Upper lobe of left lung (tissue), 6 donors: ENCODE measurements at regions not wholly inside any gene's neighbourhood (a gene's known extent, or its start where the extent isn't known, plus 50 kb on each side); places are given as distances from the start of the nearest gene placed in this dataset.
A peak's percentile ranks its signal among the peaks of the same experiment; 100 is the strongest.

Experiments
- ATAC-seq, 2 donors: fragments of 200-7000 bp; cut with Tn5 transposase; one replicate each; pipeline ENCODE4 v1.9.1; 2022; ENCODE audit warnings: mild to moderate bottlenecking in 2 of 2, moderate library complexity in 2 of 2; ENCODE audit not compliant: low FRiP score in 2 of 2
- DNase-seq, 2 donors: peaks; one replicate each; pipeline ENCODE4 v3.0.0-alpha.2; 2019 to 2020
- H3K27ac ChIP-seq, 4 donors: fragments of 200-600 bp; sonication (generic); one replicate each; pipeline ENCODE4 v1.5.1; 2016 to 2019
- H3K27me3 ChIP-seq, 4 donors: fragments of 200-600 bp; sonication (generic); one replicate each; pipeline ENCODE4 v1.5.1; 2017 to 2019
- H3K36me3 ChIP-seq, 4 donors: fragments of 200-600 bp; sonication (generic); one replicate each; pipeline ENCODE4 v1.5.1; 2016 to 2019
- H3K4me1 ChIP-seq, 4 donors: fragments of 200-600 bp; sonication (generic); one replicate each; pipeline ENCODE4 v1.5.1; 2018 to 2019
- H3K4me3 ChIP-seq, 4 donors: fragments of 200-600 bp; sonication (generic); one replicate each; pipeline ENCODE4 v1.5.1; 2017 to 2019; ENCODE audit warnings: mild to moderate bottlenecking in 2 of 4, moderate library complexity in 1 of 4
- H3K9me3 ChIP-seq, 4 donors: fragments of 200-600 bp; sonication (generic); one replicate each; pipeline ENCODE4 v1.5.1; 2018 to 2019
- EP300 ChIP-seq, 4 donors: sonication (generic); formaldehyde crosslinking; IDR thresholded peaks; one replicate each; pipeline ENCODE4 v1.5.1; 2017; ENCODE audit warnings: antibody characterized with exemption in 4 of 4, control low read depth in 2 of 4
- POLR2A ChIP-seq, 4 donors: fragments of 450-650 bp; IDR thresholded peaks; one replicate each; pipeline ENCODE4 v1.5.1; 2016 to 2017; ENCODE audit warnings: antibody characterized with exemption in 4 of 4, mild to moderate bottlenecking in 2 of 4
- POLR2AphosphoS5 ChIP-seq, 2 donors: sonication (generic); formaldehyde crosslinking; IDR thresholded peaks; one replicate each; pipeline ENCODE4 v1.5.1; 2017; ENCODE audit warnings: antibody characterized with exemption in 2 of 2
- WGBS, 2 donors: methylation state at CpG; one replicate each; pipeline ENCODE4 v1.1.5; 2017 to 2018; 5-methylcytosine and 5-hydroxymethylcytosine counted together
- TF ChIP-seq, protein P1 (sequence below), 6 experiments: fragments of 450-650 bp in 4 of 6; fragments of 200-600 bp in 2 of 6; sonication (generic) in 2 of 6; IDR thresholded peaks; one replicate each; pipeline ENCODE4 v1.5.1; 2016 to 2019; ENCODE audit warnings: antibody characterized with exemption in 6 of 6
- donor health status: DM: no; HTN: no; CAD: no; lungs with moderate emphysema.
- donor health status: DM: no; HTN: yes; CAD: no; lungs with severe emphysema.

DNA sequence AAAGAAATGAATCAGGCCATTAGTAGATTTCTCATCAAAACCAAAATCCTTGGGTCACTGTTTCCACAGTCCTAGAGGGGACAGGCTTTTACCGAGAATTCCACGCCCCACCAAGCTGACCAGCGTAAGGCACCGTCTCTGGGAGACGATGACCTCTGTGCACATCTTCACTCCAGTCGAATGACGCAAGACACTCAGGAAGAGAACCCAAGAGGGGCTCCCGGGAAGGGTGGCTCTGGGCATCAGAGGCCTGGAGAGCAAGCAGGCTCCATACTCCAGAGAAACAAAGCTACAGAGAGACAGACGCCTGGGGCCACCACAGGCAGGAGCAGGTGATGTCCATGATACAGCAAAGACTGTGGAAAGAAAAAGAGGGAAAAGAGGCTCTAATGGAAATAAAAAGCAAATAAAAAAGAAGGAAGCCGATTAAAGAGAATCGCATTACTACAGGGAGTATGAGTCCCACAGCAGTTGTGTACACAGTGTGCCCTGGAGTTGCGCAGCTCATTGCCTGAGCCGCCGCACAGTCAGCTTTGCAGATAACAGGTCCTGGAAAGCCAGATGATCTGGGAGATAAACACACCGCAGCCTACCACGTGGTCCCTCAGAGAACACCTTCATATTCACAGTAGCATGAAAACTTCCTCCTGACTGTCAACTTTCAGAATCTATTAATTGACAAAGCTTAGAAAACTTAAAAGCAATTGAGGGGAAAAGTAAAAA is 572.7 kb upstream of the SALL3 start:
- no peak for TF ChIP-seq POLR2AphosphoS5 (IDR thresholded peaks at IDR 0.05)
- TF ChIP-seq POLR2A (IDR thresholded peaks at IDR 0.05) = no peak
- TF ChIP-seq, protein P1, sequence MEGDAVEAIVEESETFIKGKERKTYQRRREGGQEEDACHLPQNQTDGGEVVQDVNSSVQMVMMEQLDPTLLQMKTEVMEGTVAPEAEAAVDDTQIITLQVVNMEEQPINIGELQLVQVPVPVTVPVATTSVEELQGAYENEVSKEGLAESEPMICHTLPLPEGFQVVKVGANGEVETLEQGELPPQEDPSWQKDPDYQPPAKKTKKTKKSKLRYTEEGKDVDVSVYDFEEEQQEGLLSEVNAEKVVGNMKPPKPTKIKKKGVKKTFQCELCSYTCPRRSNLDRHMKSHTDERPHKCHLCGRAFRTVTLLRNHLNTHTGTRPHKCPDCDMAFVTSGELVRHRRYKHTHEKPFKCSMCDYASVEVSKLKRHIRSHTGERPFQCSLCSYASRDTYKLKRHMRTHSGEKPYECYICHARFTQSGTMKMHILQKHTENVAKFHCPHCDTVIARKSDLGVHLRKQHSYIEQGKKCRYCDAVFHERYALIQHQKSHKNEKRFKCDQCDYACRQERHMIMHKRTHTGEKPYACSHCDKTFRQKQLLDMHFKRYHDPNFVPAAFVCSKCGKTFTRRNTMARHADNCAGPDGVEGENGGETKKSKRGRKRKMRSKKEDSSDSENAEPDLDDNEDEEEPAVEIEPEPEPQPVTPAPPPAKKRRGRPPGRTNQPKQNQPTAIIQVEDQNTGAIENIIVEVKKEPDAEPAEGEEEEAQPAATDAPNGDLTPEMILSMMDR (IDR thresholded peaks at IDR 0.05) = no peak
- TF ChIP-seq EP300 (IDR thresholded peaks at IDR 0.05) = no peak
- H3K27me3 ChIP-seq = no peaks in the 10 kb centered on the region
- WGBS, 2 donors = 58 to 59% methylated on average over 16 of the region's 16 CpGs
- DNase-seq (peak in 1 of 2 donors; percentile 40), ATAC-seq (no peak)
- H3K4me1 ChIP-seq = peaks cover 0 to 11% (median 3%) of the 10 kb centered on the region in 4 donors
- H3K27ac ChIP-seq = no peak overlapping the region
- no peaks in the 10 kb centered on the region for H3K9me3 ChIP-seq
- H3K4me3 ChIP-seq = no peak overlapping the region
- no peaks in the 10 kb centered on the region for H3K36me3 ChIP-seq

- TF ChIP-seq EP300 (IDR thresholded peaks at IDR 0.05) (no peak), POLR2AphosphoS5 (IDR thresholded peaks at IDR 0.05) (no peak), POLR2A (IDR thresholded peaks at IDR 0.05) (no peak)
- TF ChIP-seq, protein P1 (IDR thresholded peaks at IDR 0.05) = no peak
- no peak for ATAC-seq
- WGBS, 2 donors = 10 to 25% methylated on average over 4 of the region's 4 CpGs
- Histone ChIP-seq H3K4me3 (no peak overlapping the region), H3K36me3 (no peaks in the 10 kb centered on the region), H3K4me1 (peaks cover 0 to 11% (median 3%) of the 10 kb centered on the region in 4 donors), H3K27ac (no peak overlapping the region), H3K9me3 (no peaks in the 10 kb centered on the region), H3K27me3 (no peaks in the 10 kb centered on the region)
- peak in 1 of 2 donors; percentile 46 for DNase-seq
These were observed 572.2 kb upstream of the SALL3 start for GRCh38 chr18:78407466-78407844.

DNA sequence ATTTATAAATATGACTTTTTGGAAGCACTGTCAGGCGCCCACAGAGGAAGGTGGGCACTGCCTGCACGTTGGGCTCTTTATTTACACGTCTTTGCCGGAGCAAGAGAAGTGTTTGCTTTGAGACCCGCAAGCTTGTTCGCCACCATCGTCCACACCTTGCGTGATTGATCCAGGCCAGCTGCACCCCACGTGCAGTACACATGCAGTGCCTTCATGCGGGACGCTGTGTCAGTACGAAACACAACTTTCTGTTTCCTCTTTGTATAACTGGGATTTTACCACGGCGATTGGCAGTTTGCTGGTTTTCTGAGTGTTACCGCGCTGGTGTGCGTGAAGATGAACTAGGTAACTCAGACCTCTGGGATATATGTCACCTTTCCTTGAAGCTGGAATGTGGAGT is 571.0 kb upstream of the SALL3 start:
- Histone ChIP-seq H3K9me3 (no peaks in the 10 kb centered on the region), H3K4me1 (peaks cover 0 to 11% (median 3%) of the 10 kb centered on the region in 4 donors), H3K36me3 (no peaks in the 10 kb centered on the region), H3K4me3 (no peak overlapping the region), H3K27me3 (no peaks in the 10 kb centered on the region), H3K27ac (no peak overlapping the region)
- TF ChIP-seq POLR2AphosphoS5 (IDR thresholded peaks at IDR 0.05) (no peak), POLR2A (IDR thresholded peaks at IDR 0.05) (no peak), EP300 (IDR thresholded peaks at IDR 0.05) (no peak)
- TF ChIP-seq, protein P1 (IDR thresholded peaks at IDR 0.05) = no peak
- 72 to 79% methylated on average over 17 of the region's 17 CpGs for WGBS, 2 donors
- no peak for ATAC-seq
- no peak for DNase-seq

DNA sequence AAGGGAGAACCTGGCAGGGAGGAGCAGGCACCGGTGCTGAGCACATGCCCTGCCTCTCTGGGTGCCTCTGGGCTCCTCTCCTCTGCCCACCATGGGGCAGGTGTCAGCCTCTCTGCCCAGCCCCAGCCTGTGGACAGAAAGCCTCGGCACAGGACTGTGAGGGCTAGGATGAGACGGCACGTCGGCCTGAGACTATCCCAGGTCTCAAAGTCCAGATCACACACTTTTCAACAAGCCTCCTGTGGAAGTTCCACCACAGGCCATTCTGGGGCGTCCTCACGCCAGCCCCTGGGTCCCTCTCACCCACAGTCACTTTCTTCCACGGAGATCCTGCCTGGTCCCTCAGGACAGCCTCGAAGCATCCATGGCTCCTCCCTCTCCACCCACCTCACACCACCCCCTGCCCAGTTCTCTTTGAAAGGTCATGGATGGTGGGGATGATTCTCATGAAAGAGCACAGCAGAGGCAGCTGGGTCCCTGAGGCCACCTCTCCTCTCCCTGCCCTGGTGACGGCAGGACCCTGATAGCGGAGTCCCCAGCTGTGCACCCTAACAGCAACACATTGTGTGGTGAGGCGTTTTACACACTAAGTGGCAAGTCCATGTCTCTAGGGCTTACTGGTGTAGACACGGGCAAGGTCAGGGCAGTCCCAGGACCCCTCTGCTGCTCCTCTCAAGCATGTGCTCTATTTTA is 569.4 kb upstream of the SALL3 start:
- H3K4me3 ChIP-seq = no peak overlapping the region
- no peaks in the 10 kb centered on the region for H3K9me3 ChIP-seq
- no peak for DNase-seq
- no peaks in the 10 kb centered on the region for H3K27me3 ChIP-seq
- H3K27ac ChIP-seq = no peak overlapping the region
- H3K4me1 ChIP-seq = peaks cover 0 to 11% (median 3%) of the 10 kb centered on the region in 4 donors
- peak in 1 of 2 donors; percentile 50 for ATAC-seq
- WGBS, 2 donors = 85 to 96% methylated on average over 8 to 13 of the region's 13 CpGs
- TF ChIP-seq EP300 (IDR thresholded peaks at IDR 0.05) = no peak
- TF ChIP-seq POLR2AphosphoS5 (IDR thresholded peaks at IDR 0.05) = no peak
- no peak for TF ChIP-seq POLR2A (IDR thresholded peaks at IDR 0.05)
- TF ChIP-seq, protein P1 (IDR thresholded peaks at IDR 0.05) = no peak
- H3K36me3 ChIP-seq = no peaks in the 10 kb centered on the region
